Osteocyte (in vitro differentiated cells): ENCODE measurements at regions not wholly inside any gene's neighbourhood (a gene's known extent, or its start where the extent isn't known, plus 50 kb on each side); places are given as distances from the start of the nearest gene placed in this dataset.

Experiments
- DNase-seq: peaks from one replicate; pipeline ENCODE4 v3.0.0; 2021; ENCODE audit warnings: mixed read lengths; ENCODE audit not compliant: unreplicated experiment; ENCODE audit errors: extremely low spot score
- H3K27ac Mint-ChIP-seq: one replicate; pipeline ENCODE4 v1.8.0; 2021; ENCODE audit warnings: mild to moderate bottlenecking, mixed read lengths; ENCODE audit not compliant: unreplicated experiment
- H3K27me3 Mint-ChIP-seq: one replicate; pipeline ENCODE4 v1.8.0; 2021; ENCODE audit warnings: mixed read lengths; ENCODE audit not compliant: unreplicated experiment
- H3K36me3 Mint-ChIP-seq: one replicate; pipeline ENCODE4 v1.8.0; 2021; ENCODE audit warnings: mixed read lengths; ENCODE audit not compliant: unreplicated experiment
- H3K4me1 Mint-ChIP-seq: one replicate; pipeline ENCODE4 v1.8.0; 2021; ENCODE audit warnings: mixed read lengths; ENCODE audit not compliant: unreplicated experiment
- H3K4me3 Mint-ChIP-seq: one replicate; pipeline ENCODE4 v1.8.0; 2021; ENCODE audit warnings: mild to moderate bottlenecking, moderate library complexity, mixed read lengths; ENCODE audit not compliant: unreplicated experiment
- H3K9me3 Mint-ChIP-seq: one replicate; pipeline ENCODE4 v1.8.0; 2021; ENCODE audit warnings: mixed read lengths; ENCODE audit not compliant: unreplicated experiment
- TF ChIP-seq, protein P1 (sequence below): fragments of 200-600 bp; sonication (generic); IDR thresholded peaks from 2 replicates; pipeline ENCODE4 v1.5.0; 2021; ENCODE audit warnings: antibody characterized with exemption, mild to moderate bottlenecking, moderate library complexity

DNA sequence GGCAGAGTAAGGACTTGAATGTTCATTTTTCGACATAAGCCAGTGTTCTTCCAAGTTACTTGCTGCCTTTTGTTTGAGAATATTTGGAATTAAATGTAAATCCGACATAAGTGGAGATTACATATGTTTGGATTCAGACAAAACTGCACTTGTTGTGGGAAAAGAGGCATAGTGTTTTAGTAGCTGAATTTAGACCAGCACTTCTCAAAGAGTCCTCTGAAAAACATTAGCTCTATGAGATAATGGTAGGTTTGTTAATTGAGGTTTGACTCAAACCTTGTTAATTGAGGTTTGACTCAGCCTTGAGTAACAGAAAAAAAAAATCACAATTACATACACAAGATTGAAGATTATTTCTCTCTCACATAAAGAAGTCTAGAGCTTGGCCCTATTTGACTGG lies 132.5 kb downstream of the NSUN3 start:
- no peak for DNase-seq
- TF ChIP-seq, protein P1, sequence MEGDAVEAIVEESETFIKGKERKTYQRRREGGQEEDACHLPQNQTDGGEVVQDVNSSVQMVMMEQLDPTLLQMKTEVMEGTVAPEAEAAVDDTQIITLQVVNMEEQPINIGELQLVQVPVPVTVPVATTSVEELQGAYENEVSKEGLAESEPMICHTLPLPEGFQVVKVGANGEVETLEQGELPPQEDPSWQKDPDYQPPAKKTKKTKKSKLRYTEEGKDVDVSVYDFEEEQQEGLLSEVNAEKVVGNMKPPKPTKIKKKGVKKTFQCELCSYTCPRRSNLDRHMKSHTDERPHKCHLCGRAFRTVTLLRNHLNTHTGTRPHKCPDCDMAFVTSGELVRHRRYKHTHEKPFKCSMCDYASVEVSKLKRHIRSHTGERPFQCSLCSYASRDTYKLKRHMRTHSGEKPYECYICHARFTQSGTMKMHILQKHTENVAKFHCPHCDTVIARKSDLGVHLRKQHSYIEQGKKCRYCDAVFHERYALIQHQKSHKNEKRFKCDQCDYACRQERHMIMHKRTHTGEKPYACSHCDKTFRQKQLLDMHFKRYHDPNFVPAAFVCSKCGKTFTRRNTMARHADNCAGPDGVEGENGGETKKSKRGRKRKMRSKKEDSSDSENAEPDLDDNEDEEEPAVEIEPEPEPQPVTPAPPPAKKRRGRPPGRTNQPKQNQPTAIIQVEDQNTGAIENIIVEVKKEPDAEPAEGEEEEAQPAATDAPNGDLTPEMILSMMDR: no peak
- Mint-ChIP-seq H3K4me1 (no peaks in the 10 kb centered on the region), H3K36me3 (no peaks in the 10 kb centered on the region), H3K9me3 (no peaks in the 10 kb centered on the region), H3K27me3 (peaks cover 7% of the 10 kb centered on the region), H3K27ac (no peak overlapping the region), H3K4me3 (no peak overlapping the region)

DNA sequence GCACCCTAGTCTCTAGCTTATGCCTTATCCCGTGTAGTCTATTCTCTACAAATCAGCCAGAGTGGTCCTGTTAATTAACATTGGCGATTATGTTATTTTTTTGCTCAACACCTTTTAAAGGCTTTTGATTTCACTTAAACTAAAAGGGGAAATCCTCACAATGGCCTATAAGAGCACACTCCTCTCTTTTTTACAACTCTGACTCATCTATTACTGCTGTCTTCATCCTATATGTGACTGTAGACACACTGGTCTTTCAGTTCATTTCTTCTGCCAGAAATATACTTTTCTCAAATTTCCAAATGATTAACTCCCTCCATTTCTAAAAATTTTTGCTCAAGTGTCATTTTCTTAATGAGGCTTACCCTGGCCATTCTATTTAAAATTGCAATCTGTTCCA lies 143.4 kb downstream of the NSUN3 start:
- Mint-ChIP-seq H3K36me3 (no peaks in the 10 kb centered on the region), H3K4me3 (no peak overlapping the region), H3K27ac (no peak overlapping the region), H3K27me3 (peaks cover 6% of the 10 kb centered on the region), H3K9me3 (no peaks in the 10 kb centered on the region), H3K4me1 (no peaks in the 10 kb centered on the region)
- TF ChIP-seq, protein P1: no peak
- no peak for DNase-seq

DNA sequence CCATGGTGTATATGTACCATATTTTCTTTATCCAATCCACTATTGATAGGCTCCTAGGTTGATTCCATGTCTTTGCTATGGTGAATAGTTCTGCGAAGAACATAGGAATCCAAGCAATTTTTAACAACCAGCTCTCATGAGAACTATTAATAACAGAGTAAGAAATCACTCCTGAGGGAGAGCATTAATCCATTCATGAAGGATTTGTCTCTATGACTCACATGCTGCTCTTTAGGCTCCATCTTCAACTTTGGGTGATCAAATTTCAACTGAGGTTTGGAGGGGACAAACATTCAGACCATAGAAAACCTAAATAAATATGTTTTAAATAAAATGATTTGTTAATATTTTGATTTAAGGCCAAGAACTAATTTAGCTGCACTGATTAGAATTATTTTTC lies 147.4 kb downstream of the NSUN3 start:
- DNase-seq: no peak
- H3K4me1 Mint-ChIP-seq: no peaks in the 10 kb centered on the region
- no peak overlapping the region for H3K4me3 Mint-ChIP-seq
- no peak overlapping the region for H3K27ac Mint-ChIP-seq
- TF ChIP-seq, protein P1: no peak
- H3K36me3 Mint-ChIP-seq: no peaks in the 10 kb centered on the region
- peaks cover 4% of the 10 kb centered on the region for H3K27me3 Mint-ChIP-seq
- peaks cover 9% of the 10 kb centered on the region for H3K9me3 Mint-ChIP-seq

DNA sequence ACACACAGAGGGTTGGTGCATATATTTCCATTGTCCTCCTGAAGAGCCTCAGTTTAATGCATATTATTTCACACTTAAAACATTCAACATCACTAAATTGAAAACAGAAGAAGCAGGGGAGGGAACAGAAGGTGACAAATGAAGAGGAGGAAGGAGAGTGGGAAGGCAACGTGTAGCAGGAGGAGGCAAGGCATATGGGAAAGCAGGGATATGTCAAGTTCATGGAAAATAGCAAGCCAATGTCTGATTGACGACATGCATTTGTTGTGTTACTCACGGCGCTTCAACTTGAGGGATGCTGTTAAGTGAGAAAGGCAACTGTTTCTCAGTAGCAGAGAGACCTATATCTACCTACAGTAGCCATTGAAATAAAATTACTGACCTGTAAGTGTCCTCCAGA lies 154.5 kb downstream of the NSUN3 start:
- Mint-ChIP-seq H3K9me3 (peaks cover 4% of the 10 kb centered on the region), H3K27me3 (peaks cover 11% of the 10 kb centered on the region), H3K4me1 (no peaks in the 10 kb centered on the region), H3K4me3 (no peak overlapping the region), H3K36me3 (no peaks in the 10 kb centered on the region), H3K27ac (no peak overlapping the region)
- DNase-seq: no peak
- TF ChIP-seq, protein P1: no peak

DNA sequence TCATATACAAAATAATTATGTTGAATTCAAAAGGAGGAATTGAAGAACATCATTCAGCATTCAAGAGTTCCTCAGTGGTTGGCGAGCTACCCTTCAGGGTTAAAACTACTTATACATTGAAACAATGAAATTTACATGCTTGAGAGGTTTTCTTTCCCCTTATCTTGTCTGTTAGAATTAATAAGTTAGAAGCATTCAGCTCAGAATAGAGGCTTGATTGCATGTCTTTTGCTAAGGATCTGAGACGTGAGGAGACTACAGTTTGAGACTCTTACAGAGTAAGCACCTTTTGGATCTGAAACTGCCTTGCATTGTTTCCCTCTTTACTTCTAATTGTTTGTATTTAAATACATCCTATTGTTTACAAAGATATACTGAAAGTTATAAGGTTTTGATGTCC lies 157.6 kb downstream of the NSUN3 start:
- Mint-ChIP-seq H3K4me3 (no peak overlapping the region), H3K4me1 (no peaks in the 10 kb centered on the region), H3K27me3 (peaks cover 13% of the 10 kb centered on the region), H3K9me3 (no peaks in the 10 kb centered on the region), H3K36me3 (no peaks in the 10 kb centered on the region), H3K27ac (no peak overlapping the region)
- TF ChIP-seq, protein P1: no peak
- DNase-seq: no peak
